Pancreas (tissue), 10 donors: ENCODE measurements at regions not wholly inside any gene's neighbourhood (a gene's known extent, or its start where the extent isn't known, plus 50 kb on each side); places are given as distances from the start of the nearest gene placed in this dataset.

Source experiments
- ATAC-seq, 4 donors: fragments of 200-7000 bp; cut with Tn5 transposase; one replicate each; pipeline versions ENCODE4 v1.8.0 to v1.9.1; 2020; ENCODE audit warnings: mild to moderate bottlenecking in 4 of 4, moderate library complexity in 4 of 4
- DNase-seq, 6 donors: peaks; one replicate each; pipeline ENCODE4 v3.0.0-alpha.2; 2020
- FAIRE-seq: peaks from 2 replicates; lab custom pipeline; 2012; peaks lifted over from hg19 to GRCh38; lab: Jason Lieb, UNC
- H3K27ac ChIP-seq, 4 donors: fragments of 200-600 bp; sonication (generic); 1 replicate in 3 of 4; 2 replicates in 1 of 4; pipeline versions ENCODE4 v1.5.0 to v1.8.0; 2020
- H3K27me3 ChIP-seq, 4 donors: fragments of 200-600 bp; one replicate each; pipeline ENCODE4 v1.8.0; 2021
- H3K36me3 ChIP-seq, 3 donors: fragments of 200-600 bp; sonication (generic) in 1 of 3; one replicate each; pipeline versions ENCODE4 v1.5.0 to v1.8.0; 2020 to 2021
- H3K4me1 ChIP-seq, 3 donors: fragments of 200-600 bp; one replicate each; pipeline ENCODE4 v1.8.0; 2021
- H3K4me3 ChIP-seq, 4 donors: fragments of 200-600 bp; sonication (generic) in 2 of 4; one replicate each; pipeline versions ENCODE4 v1.5.0 to v1.8.0; 2020 to 2021
- H3K9me3 ChIP-seq, 4 donors: fragments of 200-600 bp; one replicate each; pipeline ENCODE4 v1.8.0; 2021
- WGBS, 2 donors: extraction: QIAGEN DNeasy Blood & Tissue Kit; methylation state at CpG; one replicate each; pipeline ENCODE4 v1.1.7; 2013; 5-methylcytosine and 5-hydroxymethylcytosine counted together
- intact Hi-C, 3 donors: fragments of 100-400 bp; cut with DNase I; formaldehyde crosslinking; loops; one replicate each; pipeline versions ENCODE4 v1.11.1 to v1.14.2; 2022
- TF ChIP-seq, protein P1 (sequence below), 4 donors: fragments of 200-600 bp; sonication (generic) in 3 of 4; IDR thresholded peaks; one replicate each; pipeline versions ENCODE4 v1.5.0 to v1.8.0; 2021; ENCODE audit warnings: antibody characterized with exemption in 4 of 4
- donor health status: healthy with polysubstance abuse.
- donor health status: DM: no; HTN: no; CAD: no; lungs with moderate emphysema.
- donor health status: DM: no; HTN: no; CAD: no.
- donor health status: control.
- donor health status: control.
- donor health status: Bipolar disorder and iron deficiency.
- donor health status: DM: yes; HTN: yes; CAD: no.
- donor health status: DM: no; HTN: no; CAD: no.
- donor health status: DM: no; HTN: no; CAD: no.
- donor health status: DM: yes; HTN: yes; CAD: no.

DNA sequence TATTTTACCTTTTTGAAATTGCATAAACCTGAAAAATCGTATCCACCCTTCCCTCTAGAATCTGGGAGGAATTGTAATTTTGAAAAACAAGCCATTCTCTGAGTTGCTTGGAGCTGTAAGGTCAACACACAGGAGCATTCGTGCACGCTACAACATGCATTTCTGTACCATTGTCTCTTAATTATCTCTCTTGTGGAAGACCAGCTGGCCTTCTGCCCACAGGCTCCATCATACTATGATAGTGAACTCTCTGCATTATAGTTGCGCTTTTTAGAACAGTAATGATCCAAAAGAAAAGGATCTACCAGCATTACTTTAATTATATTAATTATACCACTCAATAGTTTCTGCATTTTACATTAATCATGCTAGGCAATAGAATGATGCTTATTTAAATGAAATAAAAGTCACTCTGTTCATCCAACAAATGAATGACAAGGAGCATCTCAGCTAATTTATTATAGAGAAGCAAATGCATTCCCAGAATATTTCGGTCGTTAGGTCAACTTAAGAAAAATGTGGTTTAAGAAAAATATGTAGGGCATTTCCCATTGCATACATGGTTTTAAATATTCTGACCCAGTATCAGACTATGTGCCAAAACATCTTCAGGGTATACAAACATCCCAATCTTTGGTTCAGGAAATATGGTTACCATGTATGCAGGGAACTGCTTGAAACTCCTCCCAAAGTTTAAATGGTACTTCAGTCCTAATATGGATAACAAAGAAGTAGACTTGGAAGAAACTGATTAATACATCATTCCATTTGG, 263.5 kb downstream of the TFAP2A start:
- intact Hi-C loops = no loop called here
- 55 to 66% methylated on average over 6 of the region's 6 CpGs for WGBS, 2 donors
- Histone ChIP-seq H3K4me1 (no peaks in the 10 kb centered on the region), H3K9me3 (no peaks in the 10 kb centered on the region), H3K4me3 (no peak overlapping the region), H3K27ac (no peak overlapping the region), H3K27me3 (peaks cover 0 to 4% (median 0%) of the 10 kb centered on the region in 4 donors), H3K36me3 (no peaks in the 10 kb centered on the region)
- no peak for ATAC-seq
- no peak for DNase-seq
- TF ChIP-seq, protein P1, sequence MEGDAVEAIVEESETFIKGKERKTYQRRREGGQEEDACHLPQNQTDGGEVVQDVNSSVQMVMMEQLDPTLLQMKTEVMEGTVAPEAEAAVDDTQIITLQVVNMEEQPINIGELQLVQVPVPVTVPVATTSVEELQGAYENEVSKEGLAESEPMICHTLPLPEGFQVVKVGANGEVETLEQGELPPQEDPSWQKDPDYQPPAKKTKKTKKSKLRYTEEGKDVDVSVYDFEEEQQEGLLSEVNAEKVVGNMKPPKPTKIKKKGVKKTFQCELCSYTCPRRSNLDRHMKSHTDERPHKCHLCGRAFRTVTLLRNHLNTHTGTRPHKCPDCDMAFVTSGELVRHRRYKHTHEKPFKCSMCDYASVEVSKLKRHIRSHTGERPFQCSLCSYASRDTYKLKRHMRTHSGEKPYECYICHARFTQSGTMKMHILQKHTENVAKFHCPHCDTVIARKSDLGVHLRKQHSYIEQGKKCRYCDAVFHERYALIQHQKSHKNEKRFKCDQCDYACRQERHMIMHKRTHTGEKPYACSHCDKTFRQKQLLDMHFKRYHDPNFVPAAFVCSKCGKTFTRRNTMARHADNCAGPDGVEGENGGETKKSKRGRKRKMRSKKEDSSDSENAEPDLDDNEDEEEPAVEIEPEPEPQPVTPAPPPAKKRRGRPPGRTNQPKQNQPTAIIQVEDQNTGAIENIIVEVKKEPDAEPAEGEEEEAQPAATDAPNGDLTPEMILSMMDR (IDR thresholded peaks at IDR 0.05) = no peak
- no peak for FAIRE-seq

DNA sequence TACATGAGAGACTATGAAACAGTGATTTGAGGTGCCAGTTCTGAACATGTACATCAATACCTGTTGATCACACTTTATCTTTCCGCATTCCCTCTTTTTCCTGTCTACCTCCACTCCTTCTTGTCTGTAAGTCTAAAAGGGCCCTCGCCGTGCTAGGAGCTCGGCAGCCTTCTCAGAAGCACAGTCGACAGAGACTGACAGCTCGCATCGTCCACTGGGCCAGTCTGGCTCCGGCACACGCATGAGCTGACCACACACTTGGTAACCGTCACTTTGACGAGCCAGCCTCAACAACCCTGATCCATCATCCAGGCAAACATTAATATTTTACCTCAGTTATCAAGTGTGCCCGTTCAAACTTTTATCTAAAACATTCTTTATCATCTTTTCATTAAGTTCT, 265.3 kb downstream of the TFAP2A start:
- Histone ChIP-seq H3K4me3 (no peak overlapping the region), H3K9me3 (no peaks in the 10 kb centered on the region), H3K27me3 (no peaks in the 10 kb centered on the region), H3K27ac (no peak overlapping the region), H3K4me1 (no peaks in the 10 kb centered on the region), H3K36me3 (no peaks in the 10 kb centered on the region)
- ATAC-seq (no peak), FAIRE-seq (no peak), DNase-seq (no peak)
- TF ChIP-seq, protein P1 (IDR thresholded peaks at IDR 0.05) = no peak
- intact Hi-C loops = no loop called here
- WGBS, 2 donors = 54 to 62% methylated on average over 12 of the region's 12 CpGs

DNA sequence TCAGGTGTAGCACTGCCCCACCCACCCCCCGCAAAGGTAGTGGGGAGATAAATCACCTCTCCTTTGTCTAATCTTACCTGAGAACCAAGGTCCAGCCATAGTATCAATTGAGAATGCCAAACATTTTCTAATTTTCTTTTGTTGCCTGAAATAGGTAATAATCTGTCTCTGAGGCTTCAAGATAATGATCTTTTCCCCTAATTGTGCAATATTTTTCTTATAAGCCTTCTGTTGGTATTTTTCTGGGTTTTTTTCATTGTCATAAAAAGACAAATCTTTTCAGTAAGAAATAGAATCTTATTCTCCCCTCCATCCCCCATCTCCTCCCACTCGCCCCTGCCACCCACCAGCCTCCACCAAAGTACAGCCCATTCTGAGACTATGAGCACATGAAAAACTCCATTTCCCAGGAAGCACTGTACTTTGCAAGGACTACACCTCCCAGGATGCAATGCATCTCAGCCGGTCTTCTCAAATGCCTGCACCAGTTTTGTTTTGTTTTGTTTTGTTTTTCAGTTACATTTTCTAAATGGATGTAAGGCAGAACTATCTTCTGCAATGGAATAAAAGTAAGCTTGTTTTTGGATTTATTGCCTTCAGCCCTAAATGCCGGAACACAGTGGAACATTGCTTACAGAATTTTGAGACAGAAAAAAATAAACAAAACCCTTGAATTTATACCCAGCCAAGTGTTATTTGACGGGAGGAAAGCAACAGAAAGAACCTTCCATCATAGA, 268.0 kb downstream of the TFAP2A start:
- Histone ChIP-seq H3K9me3 (no peaks in the 10 kb centered on the region), H3K27ac (no peak overlapping the region), H3K4me1 (no peaks in the 10 kb centered on the region), H3K36me3 (no peaks in the 10 kb centered on the region), H3K4me3 (peak overlapping the region in 2 of 4 donors; percentile 8 to 37), H3K27me3 (peaks cover 0 to 2% (median 0%) of the 10 kb centered on the region in 4 donors)
- intact Hi-C loops = no loop called here
- 25 to 27% methylated on average over 5 of the region's 5 CpGs for WGBS, 2 donors
- DNase-seq (peak in 1 of 6 donors; percentile 10), FAIRE-seq (no peak), ATAC-seq (peak in 3 of 4 donors; percentile 72 to 80 (median 79))
- TF ChIP-seq, protein P1 (IDR thresholded peaks at IDR 0.05) = no peak

DNA sequence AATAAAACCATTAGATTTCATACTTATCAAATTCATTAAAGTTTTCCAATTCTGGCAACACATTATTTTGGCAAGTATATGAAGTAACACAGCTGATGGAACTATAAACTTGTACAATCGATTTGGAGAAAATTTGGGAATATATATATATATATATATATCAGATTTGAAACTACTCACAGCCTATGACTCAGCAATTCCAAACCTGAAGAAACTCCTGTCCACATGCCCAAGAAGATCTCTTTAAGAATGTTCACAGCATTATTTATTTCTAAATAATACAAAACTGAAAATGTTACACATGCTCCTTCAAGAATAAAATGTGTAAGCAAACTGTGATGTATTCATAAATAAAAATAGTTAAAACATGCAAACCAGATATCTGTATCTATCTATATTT, 270.1 kb downstream of the TFAP2A start:
- Histone ChIP-seq H3K27me3 (peaks cover 0 to 5% (median 0%) of the 10 kb centered on the region in 4 donors), H3K9me3 (no peaks in the 10 kb centered on the region), H3K4me1 (no peaks in the 10 kb centered on the region), H3K4me3 (no peak overlapping the region), H3K36me3 (no peaks in the 10 kb centered on the region), H3K27ac (no peak overlapping the region)
- intact Hi-C loops = no loop called here
- DNase-seq (no peak), FAIRE-seq (no peak), ATAC-seq (no peak)
- TF ChIP-seq, protein P1 (IDR thresholded peaks at IDR 0.05) = no peak
- 42 to 63% methylated on average over 1 of the region's 1 CpG for WGBS, 2 donors
